ENCODE measurements at regions not wholly inside any gene's neighbourhood (a gene's known extent, or its start where the extent isn't known, plus 50 kb on each side); places are given as distances from the start of the nearest gene placed in this dataset.

DNA sequence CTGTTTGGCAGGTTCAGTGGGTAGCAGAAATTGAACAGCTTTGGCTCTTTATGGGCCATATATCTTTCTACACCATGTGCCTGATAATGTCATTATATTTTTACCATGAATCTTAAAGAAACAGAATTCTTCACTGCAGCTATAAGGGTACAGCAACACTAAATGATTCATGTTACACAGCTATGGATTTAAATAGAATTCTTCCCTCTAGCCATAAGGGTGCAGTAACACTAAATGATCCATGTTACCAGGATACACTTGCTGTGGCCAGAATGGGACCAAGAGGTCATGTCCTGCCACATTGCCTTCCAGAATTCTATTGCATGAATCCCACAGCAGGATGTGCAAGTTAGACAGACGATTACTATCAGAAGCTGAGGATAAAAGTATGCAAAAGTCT lies 603.9 kb downstream of the FSCB start:
- DNase-seq (ENCODE audit: low read depth) = no peak
- H3K4me3 ChIP-seq (ENCODE audit: low read depth, low read length) = no peak overlapping the region
- TF ChIP-seq, protein P1, sequence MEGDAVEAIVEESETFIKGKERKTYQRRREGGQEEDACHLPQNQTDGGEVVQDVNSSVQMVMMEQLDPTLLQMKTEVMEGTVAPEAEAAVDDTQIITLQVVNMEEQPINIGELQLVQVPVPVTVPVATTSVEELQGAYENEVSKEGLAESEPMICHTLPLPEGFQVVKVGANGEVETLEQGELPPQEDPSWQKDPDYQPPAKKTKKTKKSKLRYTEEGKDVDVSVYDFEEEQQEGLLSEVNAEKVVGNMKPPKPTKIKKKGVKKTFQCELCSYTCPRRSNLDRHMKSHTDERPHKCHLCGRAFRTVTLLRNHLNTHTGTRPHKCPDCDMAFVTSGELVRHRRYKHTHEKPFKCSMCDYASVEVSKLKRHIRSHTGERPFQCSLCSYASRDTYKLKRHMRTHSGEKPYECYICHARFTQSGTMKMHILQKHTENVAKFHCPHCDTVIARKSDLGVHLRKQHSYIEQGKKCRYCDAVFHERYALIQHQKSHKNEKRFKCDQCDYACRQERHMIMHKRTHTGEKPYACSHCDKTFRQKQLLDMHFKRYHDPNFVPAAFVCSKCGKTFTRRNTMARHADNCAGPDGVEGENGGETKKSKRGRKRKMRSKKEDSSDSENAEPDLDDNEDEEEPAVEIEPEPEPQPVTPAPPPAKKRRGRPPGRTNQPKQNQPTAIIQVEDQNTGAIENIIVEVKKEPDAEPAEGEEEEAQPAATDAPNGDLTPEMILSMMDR (IDR thresholded peaks at IDR 0.05; ENCODE audit: insufficient read depth, low read depth, low read length) = no peak

DNA sequence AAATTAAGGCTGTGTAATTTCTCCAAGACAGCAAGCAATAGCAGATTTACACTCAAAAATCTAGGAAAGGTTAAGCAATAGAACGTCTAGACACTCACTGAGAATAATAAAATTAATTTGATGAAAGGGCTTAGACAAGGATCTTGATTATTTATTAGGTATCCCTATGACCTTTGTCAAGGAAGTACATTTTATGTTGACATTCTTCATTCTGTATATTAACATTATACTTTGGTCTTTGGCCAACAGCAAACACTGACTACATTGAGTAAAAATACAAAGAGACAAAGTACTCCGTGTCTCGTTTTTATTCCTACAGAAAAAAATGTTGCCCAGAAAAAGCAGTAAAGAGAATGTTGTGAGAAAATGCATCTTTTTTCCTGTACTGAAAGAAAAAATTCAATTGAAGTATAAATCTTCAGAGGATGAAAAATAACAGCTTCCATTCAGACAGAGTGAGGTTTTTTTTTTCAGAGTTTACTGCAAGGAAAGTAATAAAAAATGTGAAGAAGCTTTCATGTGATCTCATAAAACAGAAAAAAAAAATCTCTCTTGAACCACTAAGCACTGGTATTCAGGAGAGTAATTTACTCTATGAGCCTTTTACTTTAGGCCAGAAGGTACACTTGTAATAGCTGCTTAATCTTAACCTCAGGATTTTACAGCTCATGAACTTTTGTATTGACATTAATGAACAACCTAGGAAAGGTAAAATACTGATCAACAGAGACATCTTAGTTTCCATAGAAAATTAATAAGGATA lies 605.0 kb downstream of the FSCB start:
- H3K4me3 ChIP-seq (ENCODE audit: low read depth, low read length) = no peak overlapping the region
- TF ChIP-seq, protein P1 (IDR thresholded peaks at IDR 0.05; ENCODE audit: insufficient read depth, low read depth, low read length) = no peak

DNA sequence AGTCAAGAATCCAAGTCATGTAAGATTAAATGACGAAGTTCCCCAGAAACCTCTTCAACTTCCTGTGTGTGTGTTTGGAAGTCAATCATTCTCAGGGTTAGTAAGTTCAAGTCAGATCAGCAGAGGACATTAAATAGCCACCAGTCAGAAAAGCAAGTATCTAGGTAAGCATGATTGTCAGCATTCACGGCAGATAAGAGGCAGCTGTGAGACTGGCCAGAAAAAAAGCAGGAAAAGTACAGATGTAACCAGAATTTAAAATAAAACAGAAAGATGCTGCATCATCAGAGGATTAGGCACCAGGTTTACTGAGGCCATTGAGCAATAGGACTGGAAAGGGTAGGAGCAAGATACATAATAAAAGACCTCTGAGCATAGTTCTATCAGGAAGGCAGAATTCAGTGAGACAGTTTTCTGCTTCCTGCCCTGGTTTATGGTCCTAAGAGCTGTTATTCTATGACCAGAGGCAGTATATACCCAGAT lies 606.9 kb downstream of the FSCB start:
- TF ChIP-seq, protein P1 (IDR thresholded peaks at IDR 0.05; ENCODE audit: insufficient read depth, low read depth, low read length) = no peak
- no peak overlapping the region for H3K4me3 ChIP-seq (ENCODE audit: low read depth, low read length)
- DNase-seq (ENCODE audit: low read depth) = no peak

More for the DNA sequence above, 605.0 kb downstream of the FSCB start:
- no peak for DNase-seq (ENCODE audit: low read depth)

DNA sequence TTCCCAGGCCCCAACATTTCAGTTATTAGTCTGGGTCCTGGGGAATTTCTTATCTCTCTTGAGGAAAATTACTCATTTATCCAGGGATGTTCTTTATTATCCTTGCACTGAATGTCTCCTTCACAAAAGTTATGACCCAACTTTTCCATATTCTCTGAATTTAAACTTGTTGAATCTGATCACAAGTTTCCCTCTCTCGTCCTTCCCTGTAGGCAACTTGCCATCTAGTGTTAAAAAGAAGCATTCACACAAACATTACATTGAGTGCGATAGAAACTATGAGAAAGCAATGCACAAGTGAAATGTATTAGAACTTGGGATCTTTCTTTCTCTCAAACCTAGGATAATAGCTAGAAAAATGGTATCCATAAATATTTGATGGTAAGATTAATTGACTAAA lies 608.4 kb downstream of the FSCB start:
- DNase-seq (ENCODE audit: low read depth) = no peak
- TF ChIP-seq, protein P1 (IDR thresholded peaks at IDR 0.05; ENCODE audit: insufficient read depth, low read depth, low read length) = no peak
- no peak overlapping the region for H3K4me3 ChIP-seq (ENCODE audit: low read depth, low read length)

DNA sequence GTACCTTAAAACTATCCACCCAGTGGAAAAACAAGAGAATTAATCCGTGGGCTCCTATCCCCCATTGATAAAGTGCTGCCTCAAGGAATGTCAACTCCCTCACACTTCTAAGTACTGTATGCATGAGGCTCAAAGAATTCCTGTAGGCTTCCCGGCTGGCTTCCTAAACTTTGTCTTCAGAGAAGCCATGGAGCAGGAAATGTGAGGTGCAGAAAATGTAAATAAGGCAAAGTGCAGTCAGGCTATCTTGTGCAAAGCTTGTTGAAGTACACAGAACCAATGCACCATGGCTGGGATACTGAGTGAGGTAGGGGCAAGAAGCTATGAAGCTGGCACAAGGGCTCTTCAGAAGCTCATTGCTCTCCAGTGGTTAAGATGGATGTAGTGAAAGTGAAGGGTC lies 611.0 kb downstream of the FSCB start:
- TF ChIP-seq, protein P1 (IDR thresholded peaks at IDR 0.05; ENCODE audit: insufficient read depth, low read depth, low read length) = no peak
- DNase-seq (ENCODE audit: low read depth) = no peak
- H3K4me3 ChIP-seq (ENCODE audit: low read depth, low read length) = no peak overlapping the region

DNA sequence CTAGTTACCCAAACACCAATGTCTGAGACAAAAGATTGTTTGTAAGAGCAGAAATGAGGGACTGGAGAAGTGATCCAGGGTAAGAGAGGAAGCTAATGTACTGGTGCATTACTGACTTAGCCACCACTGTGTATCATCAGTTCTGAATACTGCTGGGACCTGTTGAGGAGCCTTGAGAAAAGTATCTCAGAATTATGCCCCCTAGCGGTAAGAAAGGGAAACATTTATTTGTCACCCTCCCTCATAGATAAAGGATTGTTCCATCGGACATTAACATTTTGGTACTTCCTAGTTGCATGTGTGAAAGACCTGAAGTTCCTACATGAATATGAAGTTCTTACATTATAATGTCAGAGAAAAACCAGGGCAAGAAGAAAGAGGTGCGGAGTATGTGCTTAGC lies 612.5 kb downstream of the FSCB start:
- TF ChIP-seq, protein P1 (IDR thresholded peaks at IDR 0.05; ENCODE audit: insufficient read depth, low read depth, low read length) = peak; percentile 45
- DNase-seq (ENCODE audit: low read depth) = peak; percentile 1
- H3K4me3 ChIP-seq (ENCODE audit: low read depth, low read length) = no peak overlapping the region

Measured in fibroblast of villous mesenchyme (primary cell).